ENCODE measurements at regions not wholly inside any gene's neighbourhood (a gene's known extent, or its start where the extent isn't known, plus 50 kb on each side); places are given as distances from the start of the nearest gene placed in this dataset.

GRCh38 chr1:164961715-164962114 lies 394.8 kb downstream of the LMX1A start:
- TF ChIP-seq POLR2A (IDR thresholded peaks at IDR 0.05; ENCODE audit: low read length), result no peak
- no peak for TF ChIP-seq GATA1 (IDR thresholded peaks at IDR 0.05; ENCODE audit: low read depth, low read length)

Measured in erythroblast (primary cell).